ENCODE measurements at regions not wholly inside any gene's neighbourhood (a gene's known extent, or its start where the extent isn't known, plus 50 kb on each side); places are given as distances from the start of the nearest gene placed in this dataset.

- H3K79me2 ChIP-seq (ENCODE audit: insufficient read depth, low read length) = no peaks in the 10 kb centered on the region
- no peak for DNase-seq (ENCODE audit: low read depth, low spot score)
- BruUV-seq (replicated peaks) = no TSS peak
- no peaks in the 10 kb centered on the region for H3K4me1 ChIP-seq (ENCODE audit: control insufficient read depth in 1 of 2, insufficient read depth in 2 of 2, low read length in 2 of 2)
- no peaks in the 10 kb centered on the region for H3K36me3 ChIP-seq (ENCODE audit: control insufficient read depth in 1 of 2, insufficient read depth in 2 of 2, low read length in 2 of 2)
- ChIA-PET POLR2A (no interaction called here), RAD21 (ENCODE audit: low non-redundant PET in 1 of 2, low total read pairs in 2 of 2, uncharacterized antibody in 2 of 2, unreplicated experiment in 2 of 2) (no interaction called here), CTCF (no interaction called here)
- no peak overlapping the region for H3K4me3 ChIP-seq (replicated peaks in 1 of 2; ENCODE audit: low read depth in 1 of 2, low read length in 2 of 2)
- no peak overlapping the region for H2AFZ ChIP-seq (ENCODE audit: low read depth, low read length, poor library complexity, severe bottlenecking)
- no peaks in the 10 kb centered on the region for H3K9me2 ChIP-seq (ENCODE audit: insufficient read depth)
- no peaks in the 10 kb centered on the region for H4K20me1 ChIP-seq (ENCODE audit: insufficient read depth)
- no peak overlapping the region for H3K27ac ChIP-seq (ENCODE audit: low read depth, low read length)
- H3K9me3 ChIP-seq (ENCODE audit: control insufficient read depth in 1 of 2, insufficient read depth in 1 of 2, low read depth in 1 of 2, low read length in 2 of 2) = no peaks in the 10 kb centered on the region
- intact Hi-C loops (cut with micrococcal nuclease) = no loop called here
- ATAC-seq = no peak
- TF ChIP-seq POLR2AphosphoS5 (IDR thresholded peaks at IDR 0.05; ENCODE audit: low read depth, low read length) (no peak), SIN3A (IDR thresholded peaks at IDR 0.05; ENCODE audit: low read depth) (no peak)
- no peak overlapping the region for H3K4me2 ChIP-seq (ENCODE audit: low read length)
- no peaks in the 10 kb centered on the region for H3K27me3 ChIP-seq (ENCODE audit: insufficient read depth, low read length)
- H3K9ac ChIP-seq (ENCODE audit: low read length) = no peak overlapping the region
Observed at GRCh38 chr12:61564466-61564865, 695.7 kb upstream of the USP15 start.

- CTCF ChIA-PET = no interaction called here
- H3K9me3 ChIP-seq (ENCODE audit: control insufficient read depth in 1 of 2, insufficient read depth in 1 of 2, low read depth in 1 of 2, low read length in 2 of 2) = no peaks in the 10 kb centered on the region
- H4K20me1 ChIP-seq (ENCODE audit: insufficient read depth) = no peaks in the 10 kb centered on the region
- no peak overlapping the region for H2AFZ ChIP-seq (ENCODE audit: low read depth, low read length, poor library complexity, severe bottlenecking)
- no peak overlapping the region for H3K4me3 ChIP-seq (replicated peaks in 1 of 2; ENCODE audit: low read depth in 1 of 2, low read length in 2 of 2)
- POLR2A ChIA-PET = no interaction called here
- H3K79me2 ChIP-seq (ENCODE audit: insufficient read depth, low read length) = no peaks in the 10 kb centered on the region
- H3K4me1 ChIP-seq (ENCODE audit: control insufficient read depth in 1 of 2, insufficient read depth in 2 of 2, low read length in 2 of 2) = no peaks in the 10 kb centered on the region
- RAD21 ChIA-PET (ENCODE audit: low non-redundant PET in 1 of 2, low total read pairs in 2 of 2, uncharacterized antibody in 2 of 2, unreplicated experiment in 2 of 2) = no interaction called here
- intact Hi-C loops (cut with micrococcal nuclease) = no loop called here
- no TSS peak for BruUV-seq (replicated peaks)
- no peaks in the 10 kb centered on the region for H3K27me3 ChIP-seq (ENCODE audit: insufficient read depth, low read length)
- no peak overlapping the region for H3K9ac ChIP-seq (ENCODE audit: low read length)
- DNase-seq (ENCODE audit: low read depth, low spot score) (no peak), ATAC-seq (no peak)
- H3K9me2 ChIP-seq (ENCODE audit: insufficient read depth) = no peaks in the 10 kb centered on the region
- H3K27ac ChIP-seq (ENCODE audit: low read depth, low read length) = no peak overlapping the region
- H3K4me2 ChIP-seq (ENCODE audit: low read length) = no peak overlapping the region
- no peaks in the 10 kb centered on the region for H3K36me3 ChIP-seq (ENCODE audit: control insufficient read depth in 1 of 2, insufficient read depth in 2 of 2, low read length in 2 of 2)
- no peak for TF ChIP-seq CTCF (IDR thresholded peaks at IDR 0.05 in 2 of 3, conservative IDR thresholded peaks at IDR 0.05 in 1 of 3; ENCODE audit: borderline replicate concordance in 1 of 3, insufficient read depth in 1 of 3, low read depth in 2 of 3, low read length in 2 of 3)
- TF ChIP-seq CBX3 (IDR thresholded peaks at IDR 0.05; ENCODE audit: low read depth) = no peak
- TF ChIP-seq SRF (IDR thresholded peaks at IDR 0.05; ENCODE audit: low read depth) = no peak
- TF ChIP-seq REST (IDR thresholded peaks at IDR 0.05; ENCODE audit: low read depth) = no peak
- no peak for TF ChIP-seq SP1 (IDR thresholded peaks at IDR 0.05; ENCODE audit: low read depth)
- TF ChIP-seq MAX (IDR thresholded peaks at IDR 0.05) = no peak
- TF ChIP-seq POLR2AphosphoS5 (IDR thresholded peaks at IDR 0.05; ENCODE audit: low read depth, low read length) = no peak
- no peak for TF ChIP-seq TCF7L2 (IDR thresholded peaks at IDR 0.05; ENCODE audit: borderline replicate concordance, extremely low read depth, insufficient read depth, insufficient read length)
- no peak for TF ChIP-seq YY1 (IDR thresholded peaks at IDR 0.05; ENCODE audit: extremely low read depth, insufficient replicate concordance, low read depth, low read length)
- no peak for TF ChIP-seq ZFX (IDR thresholded peaks at IDR 0.05)
- TF ChIP-seq FOSL1 (IDR thresholded peaks at IDR 0.05; ENCODE audit: low read depth) = no peak
- no peak for TF ChIP-seq EGR1 (IDR thresholded peaks at IDR 0.05; ENCODE audit: low read depth)
- no peak for TF ChIP-seq ZBTB33 (IDR thresholded peaks at IDR 0.05; ENCODE audit: extremely low read depth, insufficient replicate concordance, low read length)
Observed at GRCh38 chr12:61566183-61566582, 694.0 kb upstream of the USP15 start.
